ENCODE measurements at regions not wholly inside any gene's neighbourhood (a gene's known extent, or its start where the extent isn't known, plus 50 kb on each side); places are given as distances from the start of the nearest gene placed in this dataset.
"Not testable (repeated sequence)": the region's sequence is repeated elsewhere in the genome, so short reads cannot be mapped to it uniquely, and the experiment has no call there.

GRCh38 chr1:38500891-38501290 lies 358.7 kb downstream of the RRAGC start:
- H3K27ac ChIP-seq: no peak overlapping the region
- TF ChIP-seq CTCF (conservative IDR thresholded peaks at IDR 0.05) (no peak), ZFX (IDR thresholded peaks at IDR 0.05) (no peak)

GRCh38 chr1:38500352-38500751 lies 359.2 kb downstream of the RRAGC start:
- TF ChIP-seq ZFX (IDR thresholded peaks at IDR 0.05) (no peak), CTCF (conservative IDR thresholded peaks at IDR 0.05) (peak; percentile 59)
- H3K27ac ChIP-seq: no peak overlapping the region

GRCh38 chr1:38498686-38499085 lies 360.9 kb downstream of the RRAGC start:
- TF ChIP-seq ZFX (IDR thresholded peaks at IDR 0.05) (no peak), CTCF (conservative IDR thresholded peaks at IDR 0.05) (no peak)
- no peak overlapping the region for H3K27ac ChIP-seq

GRCh38 chr1:38497921-38498656 lies 361.5 kb downstream of the RRAGC start:
- H3K27ac ChIP-seq: no peak overlapping the region
- TF ChIP-seq CTCF (conservative IDR thresholded peaks at IDR 0.05) (no peak), ZFX (IDR thresholded peaks at IDR 0.05) (no peak)

- not testable (repeated sequence) for H3K27ac ChIP-seq
Observed at GRCh38 chr1:38493306-38493705, 366.3 kb downstream of the RRAGC start.

- no peak overlapping the region for H3K27ac ChIP-seq
- no peak for TF ChIP-seq ZFX (IDR thresholded peaks at IDR 0.05)
- peak; percentile 83 for TF ChIP-seq CTCF (conservative IDR thresholded peaks at IDR 0.05)
Observed at GRCh38 chr1:38489844-38490270, 369.7 kb downstream of the RRAGC start.

GRCh38 chr1:38488162-38488898 lies 371.2 kb downstream of the RRAGC start:
- TF ChIP-seq CTCF (conservative IDR thresholded peaks at IDR 0.05) (no peak), ZFX (IDR thresholded peaks at IDR 0.05) (no peak)
- H3K27ac ChIP-seq: no peak overlapping the region
